Karpas-422 (cell line): ENCODE measurements at regions not wholly inside any gene's neighbourhood (a gene's known extent, or its start where the extent isn't known, plus 50 kb on each side); places are given as distances from the start of the nearest gene placed in this dataset.

ENCODE experiments used
- DNase-seq: peaks from one replicate; pipeline ENCODE4 v3.0.0-alpha.2; 2015
- H2AFZ ChIP-seq: fragments of 200-600 bp; sonication (generic); 2 replicates; pipeline ENCODE4 v1.6.1; 2014; ENCODE audit warnings: antibody characterized with exemption, low read length, mixed read lengths
- H3K27ac ChIP-seq: fragments of 200-600 bp; sonication (generic); 2 replicates; pipeline ENCODE4 v1.5.1; 2014; ENCODE audit warnings: mild to moderate bottlenecking, low read length, moderate library complexity
- H3K27me3 ChIP-seq: fragments of 200-600 bp; sonication (generic); 2 replicates; pipeline ENCODE4 v1.6.1; 2014; ENCODE audit warnings: low read length, mixed read lengths
- H3K36me3 ChIP-seq: fragments of 200-600 bp; sonication (generic); 2 replicates; pipeline ENCODE4 v1.6.1; 2014; ENCODE audit warnings: low read length, mixed read lengths; ENCODE audit not compliant: insufficient read depth
- H3K4me1 ChIP-seq: fragments of 200-600 bp; sonication (generic); 2 replicates; pipeline ENCODE4 v1.6.1; 2014; ENCODE audit warnings: mild to moderate bottlenecking, low read length, mixed read lengths
- H3K4me2 ChIP-seq: fragments of 200-600 bp; sonication (generic); 2 replicates; pipeline ENCODE4 v1.6.1; 2014; ENCODE audit warnings: low read length, low read depth, mild to moderate bottlenecking; ENCODE audit not compliant: poor library complexity, severe bottlenecking
- H3K4me3 ChIP-seq: fragments of 200-600 bp; sonication (generic); 2 replicates; pipeline ENCODE4 v1.5.1; 2014; ENCODE audit warnings: mild to moderate bottlenecking, antibody characterized with exemption, low read length, mixed read lengths
- H3K79me2 ChIP-seq: fragments of 200-600 bp; sonication (generic); 2 replicates; pipeline ENCODE4 v1.6.1; 2014; ENCODE audit warnings: mild to moderate bottlenecking, low read length, mixed read lengths
- H3K9ac ChIP-seq: fragments of 200-600 bp; sonication (generic); 2 replicates; pipeline ENCODE4 v1.6.0; 2014; ENCODE audit warnings: low read length
- H3K9me2 ChIP-seq: fragments of 200-600 bp; sonication (generic), shearing (Covaris generic); replicated peaks from 2 replicates; pipeline ENCODE4 v1.6.0; 2014; ENCODE audit warnings: mild to moderate bottlenecking, low read length, moderate library complexity; ENCODE audit not compliant: insufficient read depth
- H3K9me3 ChIP-seq: fragments of 300-700, 200-600 bp; sonication (generic); 2 replicates; pipeline ENCODE4 v1.6.1; 2014; ENCODE audit warnings: low read length, mixed read lengths
- H4K20me1 ChIP-seq: fragments of 200-600 bp; sonication (generic); 2 replicates; pipeline ENCODE4 v1.6.1; 2014; ENCODE audit warnings: mild to moderate bottlenecking, antibody characterized with exemption, low read length, low read depth; ENCODE audit not compliant: insufficient read depth

DNA sequence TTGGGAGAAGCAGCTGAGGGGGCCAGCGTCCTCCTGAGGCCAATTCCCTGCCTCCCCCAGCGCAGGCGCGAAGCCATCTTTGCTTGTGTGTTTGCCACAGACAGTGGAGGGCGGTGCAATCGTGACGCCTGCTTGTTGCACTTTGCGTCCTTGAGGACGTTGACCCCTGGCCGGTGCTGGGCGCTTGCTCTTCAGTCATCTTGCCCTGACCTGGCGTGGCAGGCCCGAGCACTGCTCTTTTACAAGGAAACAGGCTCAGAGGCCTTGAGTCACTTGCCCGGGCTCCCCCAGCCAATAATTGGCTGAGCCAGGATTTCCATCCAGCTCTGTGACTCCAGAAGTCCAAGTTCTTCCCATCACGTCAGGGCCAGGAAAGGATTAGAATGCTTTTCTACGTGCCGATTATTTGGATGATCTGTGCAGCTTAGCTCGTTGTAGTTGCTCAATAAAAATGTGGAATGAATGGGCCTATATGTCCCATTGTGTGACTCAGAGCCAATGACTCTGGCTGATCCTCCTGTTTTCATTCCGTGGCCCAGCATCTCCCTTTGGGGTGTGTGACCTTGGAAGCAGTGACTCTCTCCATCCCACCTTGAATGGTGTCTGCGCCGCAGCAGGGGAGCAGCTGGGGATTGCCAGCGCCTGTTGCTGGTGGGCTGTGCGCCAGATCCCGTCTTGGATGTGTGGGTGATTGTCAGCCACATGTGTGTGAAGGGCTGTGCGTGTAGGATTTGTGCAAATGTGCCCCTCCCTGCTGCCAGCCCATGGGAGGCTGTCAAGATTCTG, 214.1 kb downstream of the SEC14L1 start:
- Histone ChIP-seq H3K4me3 (no peak overlapping the region), H3K27me3 (no peaks in the 10 kb centered on the region), H3K9me3 (no peaks in the 10 kb centered on the region), H3K79me2 (no peaks in the 10 kb centered on the region), H2AFZ (no peak overlapping the region), H4K20me1 (no peaks in the 10 kb centered on the region), H3K4me1 (no peaks in the 10 kb centered on the region), H3K9ac (no peak overlapping the region), H3K9me2 (no peaks in the 10 kb centered on the region), H3K27ac (no peak overlapping the region), H3K36me3 (no peaks in the 10 kb centered on the region), H3K4me2 (no peak overlapping the region)
- DNase-seq, result no peak

DNA sequence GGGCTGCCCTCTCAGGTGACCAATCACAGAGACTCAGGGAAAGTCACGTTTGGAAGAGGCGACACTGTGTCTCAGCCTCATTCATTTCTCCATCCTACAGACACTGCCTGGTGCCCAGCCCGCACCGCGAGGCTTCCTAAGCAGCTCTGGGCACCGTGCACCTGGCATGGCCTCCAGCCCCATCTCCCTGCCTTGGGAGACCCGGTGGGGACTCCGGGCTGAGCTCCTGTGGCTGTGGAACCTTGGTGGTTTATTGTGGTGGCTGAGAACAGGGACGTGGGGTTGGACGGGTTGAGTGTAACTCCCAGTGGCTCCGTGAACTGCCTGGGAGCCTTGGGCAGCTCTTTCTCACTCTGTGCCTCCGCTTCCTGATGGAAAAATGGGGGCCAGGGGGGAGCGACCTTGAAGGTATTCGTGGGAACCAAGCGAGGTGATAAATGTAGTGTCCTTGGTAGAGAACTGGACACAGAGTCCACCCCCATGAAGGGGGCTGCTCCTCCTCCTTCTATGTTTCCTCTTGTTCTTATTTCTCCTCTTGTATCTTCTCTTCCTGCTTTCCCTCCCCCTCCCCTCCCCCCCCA, 215.4 kb downstream of the SEC14L1 start:
- H3K79me2 ChIP-seq, result no peaks in the 10 kb centered on the region
- H3K36me3 ChIP-seq, result no peaks in the 10 kb centered on the region
- H3K4me3 ChIP-seq, result no peak overlapping the region
- H3K9me3 ChIP-seq, result no peaks in the 10 kb centered on the region
- H4K20me1 ChIP-seq, result no peaks in the 10 kb centered on the region
- H3K4me2 ChIP-seq, result no peak overlapping the region
- H3K9ac ChIP-seq, result no peak overlapping the region
- no peak overlapping the region for H3K27ac ChIP-seq
- H3K27me3 ChIP-seq, result no peaks in the 10 kb centered on the region
- H2AFZ ChIP-seq, result no peak overlapping the region
- DNase-seq, result no peak
- H3K9me2 ChIP-seq, result no peaks in the 10 kb centered on the region
- H3K4me1 ChIP-seq, result no peaks in the 10 kb centered on the region

DNA sequence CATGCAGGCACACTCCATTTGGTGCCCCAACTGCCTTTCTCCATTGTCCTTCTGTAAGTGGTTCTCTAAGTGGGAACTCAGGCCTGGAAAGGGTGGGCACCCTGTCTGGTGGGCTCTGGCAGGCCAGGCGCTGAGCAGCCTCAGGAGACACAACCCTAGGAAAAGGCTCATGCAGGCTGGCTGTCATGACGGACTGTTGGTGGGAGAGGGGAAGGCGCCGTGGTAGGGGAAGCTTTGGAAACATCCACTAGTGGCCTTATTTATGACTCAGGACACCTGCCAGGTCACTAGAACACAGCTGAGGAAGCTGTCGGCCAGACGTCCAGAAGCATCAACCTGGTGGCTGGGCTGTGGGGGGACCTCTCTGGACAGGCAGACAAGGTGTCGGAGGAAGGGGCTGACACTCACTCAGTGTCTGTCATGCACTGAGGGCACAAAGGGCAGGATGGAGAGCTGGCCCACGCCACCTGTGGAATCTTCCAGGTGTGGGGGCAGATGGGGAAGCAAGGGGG, 216.0 kb downstream of the SEC14L1 start:
- Histone ChIP-seq H3K4me2 (no peak overlapping the region), H3K9ac (no peak overlapping the region), H3K4me3 (no peak overlapping the region), H3K79me2 (no peaks in the 10 kb centered on the region), H3K27me3 (no peaks in the 10 kb centered on the region), H3K36me3 (no peaks in the 10 kb centered on the region), H3K4me1 (no peaks in the 10 kb centered on the region), H2AFZ (no peak overlapping the region), H4K20me1 (no peaks in the 10 kb centered on the region), H3K27ac (no peak overlapping the region), H3K9me2 (no peaks in the 10 kb centered on the region), H3K9me3 (no peaks in the 10 kb centered on the region)
- DNase-seq, result no peak

DNA sequence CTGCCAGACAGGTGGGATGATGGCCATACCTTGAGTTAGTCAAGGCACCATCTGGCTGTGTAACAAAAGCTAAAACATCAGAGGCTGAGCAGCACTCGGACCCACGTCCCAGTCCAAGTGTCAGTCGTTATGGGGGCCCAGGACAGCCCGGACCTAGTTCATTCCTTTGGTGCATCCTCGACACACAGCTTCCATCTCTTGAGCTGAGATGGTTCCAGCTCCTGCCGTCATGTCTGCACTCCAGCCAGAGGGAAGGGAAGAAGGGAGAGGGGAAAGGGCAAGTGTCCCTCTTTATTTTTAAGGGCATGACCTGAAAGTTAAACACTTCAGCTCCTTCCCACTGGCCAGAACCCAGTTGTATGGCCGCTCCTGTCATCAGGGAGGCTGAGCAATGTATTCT, 218.0 kb downstream of the SEC14L1 start:
- H3K27me3 ChIP-seq, result no peaks in the 10 kb centered on the region
- no peaks in the 10 kb centered on the region for H3K4me1 ChIP-seq
- no peaks in the 10 kb centered on the region for H3K36me3 ChIP-seq
- no peak overlapping the region for H3K9ac ChIP-seq
- H3K9me3 ChIP-seq, result no peaks in the 10 kb centered on the region
- DNase-seq, result no peak
- no peak overlapping the region for H3K4me2 ChIP-seq
- no peak overlapping the region for H3K4me3 ChIP-seq
- H4K20me1 ChIP-seq, result no peaks in the 10 kb centered on the region
- H3K27ac ChIP-seq, result no peak overlapping the region
- no peak overlapping the region for H2AFZ ChIP-seq
- no peaks in the 10 kb centered on the region for H3K79me2 ChIP-seq
- no peaks in the 10 kb centered on the region for H3K9me2 ChIP-seq

DNA sequence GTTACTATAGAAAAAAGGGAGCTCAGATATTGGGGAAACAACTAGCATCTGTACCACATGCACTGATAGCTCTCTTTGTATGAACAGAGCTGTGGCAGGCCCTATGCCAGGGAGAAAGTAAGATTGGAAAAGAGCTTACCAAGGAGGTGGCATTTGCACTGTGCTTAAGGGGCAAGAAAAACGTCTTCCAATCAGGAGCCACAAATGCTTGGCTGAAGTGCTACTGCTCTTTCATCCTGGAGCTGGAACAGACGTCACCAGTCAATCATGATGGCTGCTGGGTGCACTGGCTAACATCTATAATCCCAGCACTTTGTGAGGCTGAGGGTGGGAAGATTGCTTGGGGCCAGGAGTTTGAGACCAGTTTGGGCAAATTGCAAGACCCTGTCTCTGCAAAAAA, 218.5 kb downstream of the SEC14L1 start:
- Histone ChIP-seq H3K4me1 (no peaks in the 10 kb centered on the region), H3K27me3 (no peaks in the 10 kb centered on the region), H2AFZ (no peak overlapping the region), H4K20me1 (no peaks in the 10 kb centered on the region), H3K4me2 (no peak overlapping the region), H3K4me3 (no peak overlapping the region), H3K9ac (no peak overlapping the region), H3K27ac (no peak overlapping the region), H3K9me2 (no peaks in the 10 kb centered on the region), H3K36me3 (no peaks in the 10 kb centered on the region), H3K9me3 (no peaks in the 10 kb centered on the region), H3K79me2 (no peaks in the 10 kb centered on the region)
- no peak for DNase-seq

DNA sequence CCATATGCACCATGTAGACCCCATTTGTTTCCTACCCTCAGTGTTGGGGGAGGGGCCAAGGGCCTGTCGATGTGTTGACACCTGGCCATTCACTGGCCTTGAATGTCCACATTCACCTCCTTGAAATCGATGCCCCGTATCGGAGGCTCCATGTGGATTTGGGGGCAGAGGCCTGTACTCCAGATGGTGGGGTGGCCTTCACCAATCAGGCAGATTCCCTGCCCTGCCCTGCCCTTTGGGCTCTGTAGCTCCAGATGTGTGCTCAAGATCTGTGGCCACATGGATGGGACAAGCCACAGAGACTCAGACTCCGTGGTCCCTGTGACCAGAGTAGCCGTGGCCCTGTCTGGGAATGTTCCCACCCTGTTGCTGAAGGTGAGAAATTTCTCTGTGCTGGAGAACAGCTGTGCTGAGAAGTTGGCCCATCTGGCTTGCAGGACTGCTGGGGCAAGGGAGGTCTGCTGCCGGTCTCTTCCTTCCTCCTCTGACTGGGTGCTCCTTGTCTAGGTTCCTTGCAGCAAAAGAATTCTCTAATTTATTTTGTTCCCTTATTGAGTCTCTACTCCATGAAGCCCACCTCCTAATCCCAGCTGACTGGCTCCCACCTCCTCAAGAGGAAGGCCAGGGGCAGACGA, 221.3 kb downstream of the SEC14L1 start:
- Histone ChIP-seq H4K20me1 (no peaks in the 10 kb centered on the region), H3K4me3 (no peak overlapping the region), H3K36me3 (no peaks in the 10 kb centered on the region), H3K79me2 (no peaks in the 10 kb centered on the region), H3K4me1 (no peaks in the 10 kb centered on the region), H3K27me3 (no peaks in the 10 kb centered on the region), H3K27ac (no peak overlapping the region), H3K9me2 (no peaks in the 10 kb centered on the region), H2AFZ (no peak overlapping the region), H3K9me3 (no peaks in the 10 kb centered on the region), H3K4me2 (no peak overlapping the region), H3K9ac (no peak overlapping the region)
- DNase-seq, result no peak

DNA sequence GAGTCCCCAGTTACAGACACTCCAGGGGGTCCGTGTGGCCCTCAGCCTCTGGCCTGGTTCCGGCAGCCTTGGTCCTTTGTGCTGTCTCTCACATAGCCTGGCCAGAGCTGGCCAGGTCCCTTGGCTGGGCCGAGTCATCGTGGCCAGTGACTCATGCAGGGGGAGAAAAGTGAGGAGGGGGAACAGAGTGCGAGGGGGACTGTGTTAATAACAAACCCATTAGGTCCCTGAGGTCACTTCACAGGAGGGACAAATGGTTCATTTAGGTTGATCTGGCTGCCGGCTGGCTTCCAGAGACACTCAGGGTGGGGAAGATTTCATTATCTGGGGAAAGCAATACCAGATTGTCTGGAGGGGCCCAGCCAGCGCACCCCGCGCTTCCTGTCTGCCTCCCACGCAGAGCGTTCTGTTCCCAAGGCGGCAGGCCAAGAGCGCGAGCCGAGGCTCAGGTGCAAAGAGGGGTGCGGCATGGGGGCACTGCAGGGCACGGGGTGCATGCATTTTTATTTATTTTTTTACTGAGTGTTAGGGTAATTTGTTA, 223.1 kb downstream of the SEC14L1 start:
- Histone ChIP-seq H3K9me2 (no peaks in the 10 kb centered on the region), H3K79me2 (no peaks in the 10 kb centered on the region), H4K20me1 (no peaks in the 10 kb centered on the region), H2AFZ (no peak overlapping the region), H3K4me3 (no peak overlapping the region), H3K27ac (no peak overlapping the region), H3K4me2 (no peak overlapping the region), H3K27me3 (no peaks in the 10 kb centered on the region), H3K9ac (no peak overlapping the region), H3K36me3 (no peaks in the 10 kb centered on the region), H3K9me3 (no peaks in the 10 kb centered on the region), H3K4me1 (no peaks in the 10 kb centered on the region)
- no peak for DNase-seq

DNA sequence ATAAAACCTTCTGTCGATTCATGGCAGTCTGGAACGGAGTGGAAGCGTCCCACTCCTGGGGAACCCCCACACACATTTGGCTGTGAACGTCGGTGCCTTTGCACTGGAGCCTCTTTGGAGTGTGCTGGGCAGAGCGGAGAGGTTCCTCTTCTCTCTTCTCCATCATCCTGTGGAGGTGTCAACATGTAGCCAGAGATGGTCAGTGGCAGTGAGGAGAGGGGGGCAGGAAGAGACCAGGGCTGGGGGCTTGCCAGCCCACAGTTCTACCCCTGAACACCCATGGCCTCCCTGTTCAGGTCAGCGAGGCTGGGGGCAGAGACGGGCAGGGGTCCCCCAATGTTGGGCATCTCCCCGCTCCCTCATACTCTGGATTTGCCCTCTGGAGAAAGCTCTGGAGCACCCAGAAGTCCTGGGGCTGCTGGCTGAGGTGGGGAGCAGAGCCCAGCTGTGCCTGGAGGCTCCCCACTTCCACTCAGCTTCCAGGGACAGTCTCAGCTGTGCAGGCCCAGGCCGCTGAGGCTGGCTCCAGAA, 223.7 kb downstream of the SEC14L1 start:
- H3K4me3 ChIP-seq, result no peak overlapping the region

More for the DNA sequence above, 223.7 kb downstream of the SEC14L1 start:
- no peak for DNase-seq
- Histone ChIP-seq H3K4me1 (no peaks in the 10 kb centered on the region), H2AFZ (no peak overlapping the region), H4K20me1 (no peaks in the 10 kb centered on the region), H3K4me2 (no peak overlapping the region), H3K36me3 (no peaks in the 10 kb centered on the region), H3K27ac (no peak overlapping the region), H3K9me3 (no peaks in the 10 kb centered on the region), H3K27me3 (no peaks in the 10 kb centered on the region), H3K9ac (no peak overlapping the region), H3K9me2 (no peaks in the 10 kb centered on the region), H3K79me2 (no peaks in the 10 kb centered on the region)
